A673 (cell line): ENCODE measurements at regions not wholly inside any gene's neighbourhood (a gene's known extent, or its start where the extent isn't known, plus 50 kb on each side); places are given as distances from the start of the nearest gene placed in this dataset.

Experiments
- BruUV-seq: library from RNA; stranded (reverse); fragments of 400-500 nt; replicated peaks from 2 replicates; lab custom pipeline; 2021; lab: Mats Ljungman, UMichigan
- CTCF ChIA-PET: fragments of 300-600 bp; sonication (Branson Sonifier 250); formaldehyde crosslinking; loops from one replicate; lab custom pipeline; 2022; ENCODE audit warnings: antibody characterized with exemption; lab: Charles Lee
- POLR2A ChIA-PET: fragments of 300-600 bp; sonication (Branson Sonifier 250); formaldehyde crosslinking; loops from one replicate; lab custom pipeline; 2022; ENCODE audit warnings: antibody characterized with exemption; ENCODE audit not compliant: low non-redundant PET; lab: Charles Lee
- DNase-seq: peaks from one replicate; pipeline ENCODE4 v3.0.0-alpha.2; 2015; ENCODE audit warnings: low spot score
- H3K27ac ChIP-seq: fragments of 200-600 bp; sonication (generic); 2 replicates; pipeline ENCODE4 v1.5.1; 2016; ENCODE audit warnings: mixed run types, low read depth, mild to moderate bottlenecking, mixed read lengths, antibody characterized with exemption, low read length; ENCODE audit not compliant: poor library complexity, severe bottlenecking
- H3K27me3 ChIP-seq: fragments of 200-600 bp; sonication (generic); replicated peaks from 2 replicates; pipeline ENCODE4 v1.6.1; 2017; ENCODE audit warnings: mixed run types, low read depth, mild to moderate bottlenecking, mixed read lengths, antibody characterized with exemption, low read length; ENCODE audit not compliant: insufficient read depth, poor library complexity
- H3K36me3 ChIP-seq: fragments of 200-600 bp; sonication (generic); 2 replicates; pipeline ENCODE4 v1.6.1; 2016; ENCODE audit warnings: mixed run types, mild to moderate bottlenecking, mixed read lengths, antibody characterized with exemption, low read length; ENCODE audit not compliant: insufficient read depth, poor library complexity, severe bottlenecking
- H3K4me1 ChIP-seq: fragments of 200-600 bp; sonication (generic); 2 replicates; pipeline ENCODE4 v1.6.1; 2017; ENCODE audit warnings: mixed run types, mild to moderate bottlenecking, mixed read lengths, antibody characterized with exemption, low read length; ENCODE audit not compliant: insufficient read depth, poor library complexity, severe bottlenecking
- H3K4me3 ChIP-seq: fragments of 200-600 bp; sonication (generic); 2 replicates; pipeline ENCODE4 v1.5.1; 2016; ENCODE audit warnings: low read depth, mixed run types, mild to moderate bottlenecking, mixed read lengths, low read length; ENCODE audit not compliant: poor library complexity, severe bottlenecking
- H3K9me3 ChIP-seq: fragments of 200-600 bp; sonication (generic); 2 replicates; pipeline ENCODE4 v1.6.1; 2016; ENCODE audit warnings: mixed run types, low read depth, mild to moderate bottlenecking, mixed read lengths, antibody characterized with exemption, low read length; ENCODE audit not compliant: poor library complexity, severe bottlenecking
- CTCF ChIP-seq: fragments of 300-800, 200-600 bp; sonication (generic); conservative IDR thresholded peaks from 2 replicates; pipeline ENCODE4 v1.5.1; 2017; ENCODE audit warnings: low read depth, mild to moderate bottlenecking, antibody characterized with exemption, low read length, moderate library complexity, mixed read lengths
- EZH2 ChIP-seq: fragments of 200-600 bp; sonication (generic); IDR thresholded peaks from 2 replicates; pipeline ENCODE4 v1.6.1; 2017; ENCODE audit warnings: borderline replicate concordance, low read depth, mild to moderate bottlenecking, mixed read lengths, antibody characterized with exemption, low read length; ENCODE audit not compliant: poor library complexity, severe bottlenecking
- intact Hi-C: fragments of 100-400 bp; cut with micrococcal nuclease; formaldehyde crosslinking; loops from one replicate; pipeline ENCODE4 v1.10.0; 2022; ENCODE audit not compliant: unreplicated experiment

- TF ChIP-seq CTCF = no peak
- TF ChIP-seq EZH2 = no peak
- POLR2A ChIA-PET = no interaction called here
- CTCF ChIA-PET = no interaction called here
- Histone ChIP-seq H3K4me1 (no peaks in the 10 kb centered on the region), H3K36me3 (no peaks in the 10 kb centered on the region), H3K27ac (no peak overlapping the region), H3K9me3 (no peaks in the 10 kb centered on the region), H3K27me3 (no peaks in the 10 kb centered on the region), H3K4me3 (no peak overlapping the region)
- DNase-seq = no peak
- no TSS peak for BruUV-seq
- intact Hi-C loops = no loop called here
These were observed 267.1 kb downstream of the KLF5 start for GRCh38 chr13:73325723-73326558.

- no peak for DNase-seq
- POLR2A ChIA-PET = no interaction called here
- H3K27me3 ChIP-seq = no peaks in the 10 kb centered on the region
- BruUV-seq = no TSS peak
- H3K4me3 ChIP-seq = no peak overlapping the region
- no peaks in the 10 kb centered on the region for H3K36me3 ChIP-seq
- CTCF ChIA-PET = no interaction called here
- H3K4me1 ChIP-seq = no peaks in the 10 kb centered on the region
- no peak overlapping the region for H3K27ac ChIP-seq
- no peak for TF ChIP-seq CTCF
- TF ChIP-seq EZH2 = no peak
- intact Hi-C loops = no loop called here
- H3K9me3 ChIP-seq = no peaks in the 10 kb centered on the region
These were observed 266.3 kb downstream of the KLF5 start for GRCh38 chr13:73324842-73325722.

- CTCF ChIA-PET = no interaction called here
These were observed 264.8 kb downstream of the KLF5 start for GRCh38 chr13:73323615-73324014.

More at GRCh38 chr13:73323615-73324014, 264.8 kb downstream of the KLF5 start:
- Histone ChIP-seq H3K9me3 (no peaks in the 10 kb centered on the region), H3K27me3 (no peaks in the 10 kb centered on the region), H3K27ac (no peak overlapping the region), H3K36me3 (no peaks in the 10 kb centered on the region), H3K4me3 (no peak overlapping the region), H3K4me1 (no peaks in the 10 kb centered on the region)
- intact Hi-C loops = no loop called here
- POLR2A ChIA-PET = no interaction called here
- no peak for DNase-seq
- TF ChIP-seq CTCF (no peak), EZH2 (no peak)
- no TSS peak for BruUV-seq
